HL-60 (cell line): ENCODE measurements at regions not wholly inside any gene's neighbourhood (a gene's known extent, or its start where the extent isn't known, plus 50 kb on each side); places are given as distances from the start of the nearest gene placed in this dataset.
"Not testable (repeated sequence)": the region's sequence is repeated elsewhere in the genome, so short reads cannot be mapped to it uniquely, and the experiment has no call there.

ENCODE experiments used
- DNase-seq, 2 experiments: peaks; one replicate each; pipeline ENCODE4 v3.0.0-alpha.2; 2010 to 2020; ENCODE audit warnings: low read depth in 1 of 2, low spot score in 1 of 2
- H3K27ac ChIP-seq: fragments of 250-450 bp; sonication (Bioruptor Pico); replicated peaks from 2 replicates; pipeline ENCODE4 v1.5.1; 2020; ENCODE audit warnings: mild to moderate bottlenecking, moderate library complexity
- H3K27me3 ChIP-seq: fragments of 250-450 bp; sonication (Bioruptor Pico); 2 replicates; pipeline ENCODE4 v1.5.1; 2021; ENCODE audit warnings: mild to moderate bottlenecking, moderate library complexity; ENCODE audit not compliant: insufficient read depth, poor library complexity, severe bottlenecking
- H3K4me3 ChIP-seq: replicated peaks from 2 replicates; pipeline ENCODE4 v1.5.1; 2011; ENCODE audit warnings: mild to moderate bottlenecking, control low read depth, low read length; ENCODE audit not compliant: insufficient read depth
- CTCF ChIP-seq: IDR thresholded peaks from one replicate; pipeline ENCODE4 v1.5.1; 2011; ENCODE audit warnings: low read length, control low read depth, inconsistent platforms; ENCODE audit not compliant: insufficient read depth

- H3K27me3 ChIP-seq, H3K27ac ChIP-seq, H3K4me3 ChIP-seq: not testable (repeated sequence)
- DNase-seq: peak in 1 of 2 experiments; percentile 36
Observed at GRCh38 chr1:146411923-146412322, 183.1 kb upstream of the NOTCH2NLA start.

- H3K27me3 ChIP-seq, DNase-seq, H3K27ac ChIP-seq, H3K4me3 ChIP-seq: not testable (repeated sequence)
Observed at GRCh38 chr1:146409817-146410441, 181.1 kb upstream of the NOTCH2NLA start.

GRCh38 chr1:146409116-146409801 lies 180.4 kb upstream of the NOTCH2NLA start:
- DNase-seq: not testable (repeated sequence)

GRCh38 chr1:146401281-146401825 lies 172.5 kb upstream of the NOTCH2NLA start:
- not testable (repeated sequence) for DNase-seq, H3K4me3 ChIP-seq, H3K27ac ChIP-seq, H3K27me3 ChIP-seq
- peak; percentile 6 for TF ChIP-seq CTCF

More at GRCh38 chr1:146409116-146409801, 180.4 kb upstream of the NOTCH2NLA start:
- H3K27ac ChIP-seq, H3K27me3 ChIP-seq, H3K4me3 ChIP-seq: not testable (repeated sequence)

GRCh38 chr1:146400173-146401121 lies 171.6 kb upstream of the NOTCH2NLA start:
- not testable (repeated sequence) for DNase-seq, H3K27me3 ChIP-seq, H3K4me3 ChIP-seq, H3K27ac ChIP-seq

GRCh38 chr1:146399225-146399624 lies 170.4 kb upstream of the NOTCH2NLA start:
- not testable (repeated sequence) for H3K4me3 ChIP-seq, H3K27ac ChIP-seq, DNase-seq, H3K27me3 ChIP-seq

GRCh38 chr1:146396801-146397200 lies 168.0 kb upstream of the NOTCH2NLA start:
- H3K27me3 ChIP-seq, H3K27ac ChIP-seq, H3K4me3 ChIP-seq: not testable (repeated sequence)
- DNase-seq: peak in 1 of 2 experiments; percentile 16

- H3K27ac ChIP-seq, H3K27me3 ChIP-seq, DNase-seq, H3K4me3 ChIP-seq: not testable (repeated sequence)
Observed at GRCh38 chr1:146396242-146396641, 167.4 kb upstream of the NOTCH2NLA start.

GRCh38 chr1:146393796-146394195 lies 165.0 kb upstream of the NOTCH2NLA start:
- H3K4me3 ChIP-seq, DNase-seq, H3K27ac ChIP-seq, H3K27me3 ChIP-seq: not testable (repeated sequence)

- not testable (repeated sequence) for H3K27me3 ChIP-seq, H3K4me3 ChIP-seq, H3K27ac ChIP-seq, DNase-seq
Observed at GRCh38 chr1:146393154-146393553, 164.3 kb upstream of the NOTCH2NLA start.

GRCh38 chr1:146389178-146389577 lies 160.4 kb upstream of the NOTCH2NLA start:
- H3K27me3 ChIP-seq, H3K27ac ChIP-seq, H3K4me3 ChIP-seq: not testable (repeated sequence)
- DNase-seq: peak in 1 of 2 experiments; percentile 18

DNA sequence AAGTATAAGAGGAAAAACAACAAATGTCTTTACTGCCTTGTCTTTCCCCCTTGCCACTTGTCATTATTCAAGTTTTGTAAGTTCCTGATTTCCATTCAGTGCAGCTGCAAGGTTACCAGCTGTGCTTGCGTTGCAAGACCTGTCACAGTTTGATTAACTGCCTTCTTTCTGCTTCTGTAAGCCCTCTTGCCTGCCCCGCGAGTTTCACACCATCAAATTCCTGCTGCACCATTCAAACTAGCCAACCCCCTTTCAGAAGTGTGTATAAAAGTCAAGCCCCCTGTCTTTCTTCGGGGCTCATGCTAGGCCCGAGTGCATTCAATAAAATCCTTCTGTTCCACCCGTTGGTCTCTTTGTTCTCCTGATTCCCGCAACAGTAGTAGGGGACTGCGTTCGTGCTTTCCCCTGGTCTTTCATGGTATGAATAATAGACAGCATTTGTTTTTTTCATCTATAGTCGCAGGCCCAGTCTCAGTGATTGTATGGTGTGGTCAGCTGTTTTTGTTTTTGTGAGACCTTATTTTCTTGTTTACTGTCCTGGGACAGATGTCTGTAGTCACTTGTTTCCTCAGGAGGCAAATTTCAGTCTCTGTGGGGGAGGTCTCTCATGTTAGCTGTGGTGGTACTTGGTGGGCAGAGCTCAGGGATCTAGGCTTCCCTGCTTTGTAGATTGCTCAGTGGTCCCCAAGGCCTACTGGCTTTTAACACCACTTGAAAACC lies 159.1 kb upstream of the NOTCH2NLA start:
- peak overlapping the region; percentile 23; the same call in 1 of the 2 replicates for H3K27ac ChIP-seq
- DNase-seq: peak in 1 of 2 experiments; percentile 24

More for the DNA sequence above, 159.1 kb upstream of the NOTCH2NLA start:
- H3K4me3 ChIP-seq: peak overlapping the region; percentile 28
- not testable (repeated sequence) for H3K27me3 ChIP-seq
